Ishikawa (cell line): ENCODE measurements at regions not wholly inside any gene's neighbourhood (a gene's known extent, or its start where the extent isn't known, plus 50 kb on each side); places are given as distances from the start of the nearest gene placed in this dataset.

Source experiments
- CEBPB ChIP-seq: IDR thresholded peaks from 2 replicates; pipeline ENCODE4 v1.6.1; 2012
- CREB1 ChIP-seq: IDR thresholded peaks from 2 replicates; pipeline ENCODE4 v1.6.1; 2012; ENCODE audit warnings: low read depth
- EGR1 ChIP-seq: IDR thresholded peaks from 2 replicates; pipeline ENCODE4 v1.6.1; 2012
- EP300 ChIP-seq: IDR thresholded peaks from 2 replicates; pipeline ENCODE4 v1.6.1; 2012; ENCODE audit warnings: borderline replicate concordance
- NFIC ChIP-seq: IDR thresholded peaks from 2 replicates; pipeline ENCODE4 v1.6.1; 2012
- RAD21 ChIP-seq: IDR thresholded peaks from 2 replicates; pipeline ENCODE4 v1.6.1; 2012; ENCODE audit warnings: low read depth
- TCF12 ChIP-seq: IDR thresholded peaks from 2 replicates; pipeline ENCODE4 v1.6.1; 2012; ENCODE audit warnings: low read depth
- TEAD4 ChIP-seq: IDR thresholded peaks from 2 replicates; pipeline ENCODE4 v1.6.1; 2012
- YY1 ChIP-seq: IDR thresholded peaks from 2 replicates; pipeline ENCODE4 v1.6.1; 2012; ENCODE audit warnings: low read depth
- TF ChIP-seq, protein P1 (sequence below): IDR thresholded peaks from 2 replicates; pipeline ENCODE4 v1.6.1; 2012
- TF ChIP-seq, protein P2 (sequence below): IDR thresholded peaks from 2 replicates; pipeline ENCODE4 v1.6.1; 2012; ENCODE audit warnings: low read depth, mild to moderate bottlenecking
- TF ChIP-seq, protein P3 (sequence below): IDR thresholded peaks from 2 replicates; pipeline ENCODE4 v1.6.1; 2012

DNA sequence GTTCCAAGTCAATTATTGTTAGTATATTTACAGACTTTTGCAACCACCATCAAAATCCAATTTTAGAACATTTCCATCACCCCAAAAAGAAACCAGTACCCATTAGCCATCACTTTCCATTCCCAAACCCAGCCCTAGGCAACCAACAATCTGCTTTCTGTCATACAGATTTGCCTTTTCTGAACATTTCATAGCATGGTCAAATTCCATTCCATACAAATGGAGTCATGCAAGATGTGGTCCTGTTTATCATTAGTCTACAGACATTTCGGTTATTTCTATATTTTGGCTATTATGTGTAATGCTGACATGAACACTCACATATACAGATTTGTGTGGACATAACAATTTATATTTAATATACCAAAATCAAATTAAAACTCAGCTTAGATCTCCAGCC lies 508.7 kb downstream of the ZNF674 start:
- TF ChIP-seq, protein P1, sequence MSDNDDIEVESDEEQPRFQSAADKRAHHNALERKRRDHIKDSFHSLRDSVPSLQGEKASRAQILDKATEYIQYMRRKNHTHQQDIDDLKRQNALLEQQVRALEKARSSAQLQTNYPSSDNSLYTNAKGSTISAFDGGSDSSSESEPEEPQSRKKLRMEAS: no peak
- TF ChIP-seq NFIC: no peak
- no peak for TF ChIP-seq EP300
- TF ChIP-seq CEBPB: no peak
- TF ChIP-seq, protein P2, sequence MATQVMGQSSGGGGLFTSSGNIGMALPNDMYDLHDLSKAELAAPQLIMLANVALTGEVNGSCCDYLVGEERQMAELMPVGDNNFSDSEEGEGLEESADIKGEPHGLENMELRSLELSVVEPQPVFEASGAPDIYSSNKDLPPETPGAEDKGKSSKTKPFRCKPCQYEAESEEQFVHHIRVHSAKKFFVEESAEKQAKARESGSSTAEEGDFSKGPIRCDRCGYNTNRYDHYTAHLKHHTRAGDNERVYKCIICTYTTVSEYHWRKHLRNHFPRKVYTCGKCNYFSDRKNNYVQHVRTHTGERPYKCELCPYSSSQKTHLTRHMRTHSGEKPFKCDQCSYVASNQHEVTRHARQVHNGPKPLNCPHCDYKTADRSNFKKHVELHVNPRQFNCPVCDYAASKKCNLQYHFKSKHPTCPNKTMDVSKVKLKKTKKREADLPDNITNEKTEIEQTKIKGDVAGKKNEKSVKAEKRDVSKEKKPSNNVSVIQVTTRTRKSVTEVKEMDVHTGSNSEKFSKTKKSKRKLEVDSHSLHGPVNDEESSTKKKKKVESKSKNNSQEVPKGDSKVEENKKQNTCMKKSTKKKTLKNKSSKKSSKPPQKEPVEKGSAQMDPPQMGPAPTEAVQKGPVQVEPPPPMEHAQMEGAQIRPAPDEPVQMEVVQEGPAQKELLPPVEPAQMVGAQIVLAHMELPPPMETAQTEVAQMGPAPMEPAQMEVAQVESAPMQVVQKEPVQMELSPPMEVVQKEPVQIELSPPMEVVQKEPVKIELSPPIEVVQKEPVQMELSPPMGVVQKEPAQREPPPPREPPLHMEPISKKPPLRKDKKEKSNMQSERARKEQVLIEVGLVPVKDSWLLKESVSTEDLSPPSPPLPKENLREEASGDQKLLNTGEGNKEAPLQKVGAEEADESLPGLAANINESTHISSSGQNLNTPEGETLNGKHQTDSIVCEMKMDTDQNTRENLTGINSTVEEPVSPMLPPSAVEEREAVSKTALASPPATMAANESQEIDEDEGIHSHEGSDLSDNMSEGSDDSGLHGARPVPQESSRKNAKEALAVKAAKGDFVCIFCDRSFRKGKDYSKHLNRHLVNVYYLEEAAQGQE: no peak
- TF ChIP-seq TCF12: no peak
- TF ChIP-seq, protein P3, sequence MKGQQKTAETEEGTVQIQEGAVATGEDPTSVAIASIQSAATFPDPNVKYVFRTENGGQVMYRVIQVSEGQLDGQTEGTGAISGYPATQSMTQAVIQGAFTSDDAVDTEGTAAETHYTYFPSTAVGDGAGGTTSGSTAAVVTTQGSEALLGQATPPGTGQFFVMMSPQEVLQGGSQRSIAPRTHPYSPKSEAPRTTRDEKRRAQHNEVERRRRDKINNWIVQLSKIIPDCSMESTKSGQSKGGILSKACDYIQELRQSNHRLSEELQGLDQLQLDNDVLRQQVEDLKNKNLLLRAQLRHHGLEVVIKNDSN: no peak
- TF ChIP-seq EGR1: no peak
- TF ChIP-seq YY1: no peak
- TF ChIP-seq RAD21: no peak
- TF ChIP-seq CREB1: no peak
- TF ChIP-seq TEAD4: no peak
